CD4-positive, alpha-beta T cell treated with Interleukin-15 for 1 hour (primary cell): ENCODE measurements at regions not wholly inside any gene's neighbourhood (a gene's known extent, or its start where the extent isn't known, plus 50 kb on each side); places are given as distances from the start of the nearest gene placed in this dataset.

Source experiments
- DNase-seq: peaks from one replicate; pipeline ENCODE4 v3.0.0-alpha.2; 2020

DNA sequence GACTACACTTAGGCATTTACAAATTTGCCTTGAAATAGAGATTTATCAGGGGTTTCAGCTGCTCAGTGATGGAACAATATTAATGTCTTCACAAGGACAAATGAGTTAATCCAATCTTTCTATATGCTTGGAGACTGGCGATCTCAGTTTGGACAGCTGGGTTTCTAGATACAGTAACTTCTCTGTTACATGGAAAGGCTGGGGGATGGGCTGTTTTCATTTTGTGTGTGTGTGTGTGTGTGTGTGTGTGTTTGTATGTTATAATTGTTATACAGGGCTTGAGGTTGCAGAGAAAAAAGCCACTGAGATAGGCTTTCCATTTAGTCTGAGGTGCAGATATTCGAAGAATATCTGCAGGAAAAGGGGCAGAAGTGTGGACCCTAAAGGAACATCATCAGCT is 359.3 kb upstream of the SALL1 start:
- DNase-seq, result no peak

DNA sequence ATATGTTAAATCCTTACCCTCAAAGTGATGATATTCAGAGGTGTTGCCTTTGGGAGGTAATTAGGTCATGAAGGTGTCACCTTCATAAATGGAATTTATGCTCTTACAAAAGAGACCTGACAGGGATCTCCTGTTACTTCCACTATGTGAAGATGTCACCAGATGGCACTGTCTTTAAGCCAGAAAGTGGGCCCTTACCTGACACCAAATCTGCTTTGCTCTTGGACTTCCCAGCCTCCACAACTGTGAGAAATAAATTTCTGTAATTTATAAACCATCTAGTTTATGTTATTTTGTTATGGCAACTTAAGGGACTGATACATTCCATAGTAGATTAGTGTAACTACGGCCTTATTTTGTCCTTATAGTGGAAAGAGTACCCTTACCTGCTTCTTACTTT is 358.3 kb upstream of the SALL1 start:
- no peak for DNase-seq

DNA sequence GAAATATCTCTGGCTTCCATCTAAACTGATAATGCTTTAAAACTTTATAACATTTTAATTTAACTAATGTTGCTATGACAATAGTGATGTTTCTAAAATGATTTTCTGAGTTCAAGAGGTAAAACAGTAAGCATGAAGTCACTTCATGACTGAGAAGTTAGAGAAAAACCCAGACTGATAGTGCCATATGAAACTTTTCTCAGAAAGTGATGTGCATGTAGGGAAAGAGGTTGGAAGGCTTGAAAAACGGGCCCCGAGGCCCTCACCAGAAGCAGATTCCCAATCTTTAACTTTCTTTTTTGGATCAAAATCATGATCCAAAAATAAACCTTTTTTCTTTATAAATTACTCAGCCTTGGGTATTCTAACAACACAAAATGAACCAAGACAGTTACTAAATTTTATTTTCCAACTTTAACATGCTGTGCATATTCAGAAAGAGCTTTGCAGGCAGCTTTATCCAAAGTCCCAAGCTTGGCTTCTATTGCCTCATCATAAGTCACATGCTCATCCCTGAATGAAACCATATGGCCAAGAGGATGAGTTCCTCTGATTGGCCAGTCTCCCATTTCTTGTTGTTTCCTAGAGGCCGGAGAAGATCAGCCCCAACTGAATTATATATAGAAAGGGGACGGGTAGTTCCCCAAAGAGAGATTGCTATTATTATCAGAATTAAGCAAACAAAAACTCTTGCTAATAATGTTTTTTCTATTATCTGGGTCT is 357.6 kb upstream of the SALL1 start:
- DNase-seq, result no peak

DNA sequence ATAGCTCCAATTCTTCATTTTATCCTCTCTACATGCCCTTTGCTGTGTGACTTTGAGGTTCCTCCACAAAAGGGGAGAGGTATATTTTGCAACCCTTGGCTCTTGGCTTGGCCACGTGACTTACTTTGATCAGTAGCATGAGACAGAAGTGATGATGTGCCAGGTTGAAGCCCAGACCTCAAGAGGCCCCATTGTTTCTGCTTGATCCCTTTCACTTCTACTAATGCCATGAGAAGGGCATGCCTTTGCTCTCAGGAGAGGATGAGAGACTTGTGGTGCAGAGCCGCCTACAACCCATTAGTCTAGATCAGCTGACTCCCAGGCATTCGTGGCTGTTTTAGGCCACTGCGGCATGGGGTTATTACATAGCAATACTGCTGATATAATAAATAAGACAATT is 356.2 kb upstream of the SALL1 start:
- no peak for DNase-seq

DNA sequence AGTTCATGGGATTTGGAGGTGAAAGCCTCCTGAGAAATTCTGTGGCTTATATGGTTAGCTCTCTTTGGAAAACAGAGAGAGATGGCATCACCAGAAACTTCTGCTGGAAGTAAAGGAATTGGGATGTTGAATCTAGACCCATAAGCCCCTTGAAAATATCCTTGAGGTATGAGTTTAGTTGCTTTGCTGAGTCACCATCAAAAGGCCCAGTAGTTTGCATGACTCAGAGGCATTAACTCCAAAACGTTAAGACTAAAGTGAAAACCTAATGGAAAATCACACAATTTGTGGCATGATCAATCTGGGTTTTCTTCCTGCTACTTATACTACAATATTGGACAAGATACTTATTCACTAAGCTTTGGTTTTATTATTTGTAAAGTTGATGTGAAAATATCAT is 349.2 kb upstream of the SALL1 start:
- DNase-seq, result no peak

DNA sequence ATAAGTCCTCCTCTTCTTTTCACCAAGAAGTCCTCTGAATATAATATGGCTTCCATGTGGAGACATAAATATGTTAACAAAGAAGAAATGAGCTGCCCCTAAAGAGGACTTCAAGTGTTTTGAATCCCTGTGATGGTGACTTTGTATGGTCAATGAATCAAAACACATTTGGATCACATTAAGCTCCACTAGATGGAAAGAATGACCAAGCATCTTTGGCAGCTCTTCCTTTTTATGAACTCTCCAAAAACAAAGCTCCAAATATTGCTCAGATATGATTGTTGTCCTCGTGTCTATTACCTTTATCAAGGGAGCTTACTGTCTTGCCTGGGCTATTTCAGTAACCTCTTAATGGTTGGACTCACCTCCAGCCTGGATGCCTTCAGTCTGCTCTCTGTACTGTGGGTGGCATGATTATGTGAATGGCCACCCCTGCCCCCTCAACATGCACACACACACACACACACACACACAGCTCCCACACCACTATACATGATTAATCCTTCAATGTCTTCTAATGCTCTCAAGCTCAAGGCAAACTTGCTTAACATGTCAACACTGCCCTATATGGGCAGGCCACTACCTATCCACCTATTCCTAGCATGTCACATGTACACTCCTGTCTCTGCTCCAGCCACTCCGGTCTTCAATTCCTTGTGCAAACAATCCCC is 346.6 kb upstream of the SALL1 start:
- DNase-seq, result no peak

DNA sequence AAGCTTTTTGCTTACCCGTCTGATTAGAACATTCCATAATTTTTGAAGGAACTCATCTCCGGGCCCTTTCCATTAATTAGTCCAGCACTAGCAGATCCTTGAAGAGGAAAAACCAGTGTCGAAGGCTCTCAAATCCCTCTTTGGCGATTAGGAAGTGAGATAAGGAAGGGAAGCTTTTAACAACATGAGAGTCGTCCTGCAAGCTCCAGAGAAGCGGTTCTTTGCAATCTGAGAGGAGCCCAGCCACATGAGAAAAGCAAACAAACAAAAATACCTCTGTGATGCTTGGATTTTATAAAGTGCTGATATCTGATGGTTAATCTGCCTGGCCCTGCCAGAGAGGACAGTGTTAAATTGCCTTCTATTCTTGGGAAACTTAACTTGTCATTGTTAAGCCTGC is 339.8 kb upstream of the SALL1 start:
- DNase-seq, result no peak

DNA sequence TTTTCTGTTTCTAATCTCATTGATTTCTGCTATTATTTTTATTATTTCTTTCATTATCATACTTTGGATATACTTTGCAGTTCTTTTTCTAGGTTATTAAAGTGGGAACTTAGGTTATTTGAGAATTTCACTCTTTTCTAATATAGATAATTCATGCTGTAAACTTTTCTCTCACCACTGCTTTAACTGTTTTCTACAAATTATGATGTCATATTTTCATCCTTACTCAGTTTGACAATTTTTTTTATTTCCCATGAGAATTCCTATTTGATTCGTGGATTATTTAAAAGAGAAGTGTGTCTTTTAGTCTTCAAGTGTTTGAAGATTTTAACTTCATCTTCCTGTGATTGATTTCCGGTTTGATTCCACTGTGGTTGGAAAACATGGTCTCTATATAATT is 336.8 kb upstream of the SALL1 start:
- DNase-seq, result no peak

DNA sequence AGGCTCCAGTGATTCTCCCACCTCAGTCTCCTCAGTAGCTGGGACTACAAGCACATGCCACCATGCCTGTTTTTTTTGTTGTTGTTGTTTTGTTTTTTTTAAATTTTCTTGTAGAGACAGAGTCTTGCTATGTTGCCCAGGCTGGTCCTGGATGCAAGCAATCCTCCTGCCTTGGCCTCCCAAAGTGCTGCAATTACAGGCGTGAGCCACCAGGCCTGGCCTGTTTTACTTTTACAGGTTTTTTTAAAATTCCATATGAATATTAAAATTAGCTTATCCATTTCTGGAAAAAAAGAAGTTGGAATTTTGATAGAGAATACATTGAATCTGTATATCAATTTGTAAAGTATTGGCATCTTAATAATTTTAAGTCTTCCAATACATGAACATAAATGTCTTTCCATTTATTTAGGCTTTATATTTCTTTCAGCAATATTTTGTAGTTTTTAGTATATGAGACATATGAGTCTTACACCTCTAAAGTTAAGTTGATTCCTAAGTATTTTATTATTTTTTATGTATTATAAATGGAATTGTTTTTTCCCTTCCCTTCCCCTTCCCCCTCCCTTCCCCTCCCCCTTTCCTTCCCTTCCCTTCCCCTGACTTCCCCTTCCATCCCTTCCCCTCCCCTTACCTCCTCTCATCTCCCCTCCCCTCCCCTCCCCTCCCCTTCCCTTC is 323.5 kb upstream of the SALL1 start:
- no peak for DNase-seq

DNA sequence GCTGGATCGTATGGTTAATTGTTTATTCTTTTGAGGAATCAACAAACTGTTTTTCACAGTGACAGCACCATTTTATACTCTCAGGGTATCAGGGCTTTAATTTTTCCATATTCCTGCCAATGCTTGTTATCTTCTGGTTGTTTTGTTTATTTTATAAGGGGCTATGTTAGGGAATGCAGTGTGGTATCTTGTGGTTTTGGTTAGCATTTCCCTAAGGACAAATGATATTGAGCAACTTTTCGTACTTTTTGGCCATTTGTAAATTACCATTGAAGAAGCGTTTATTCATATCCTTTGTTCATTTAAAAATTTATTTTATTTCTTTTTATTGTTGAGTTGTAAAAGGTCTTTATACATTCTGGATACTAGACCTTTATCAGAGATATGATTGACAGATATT is 322.0 kb upstream of the SALL1 start:
- no peak for DNase-seq

DNA sequence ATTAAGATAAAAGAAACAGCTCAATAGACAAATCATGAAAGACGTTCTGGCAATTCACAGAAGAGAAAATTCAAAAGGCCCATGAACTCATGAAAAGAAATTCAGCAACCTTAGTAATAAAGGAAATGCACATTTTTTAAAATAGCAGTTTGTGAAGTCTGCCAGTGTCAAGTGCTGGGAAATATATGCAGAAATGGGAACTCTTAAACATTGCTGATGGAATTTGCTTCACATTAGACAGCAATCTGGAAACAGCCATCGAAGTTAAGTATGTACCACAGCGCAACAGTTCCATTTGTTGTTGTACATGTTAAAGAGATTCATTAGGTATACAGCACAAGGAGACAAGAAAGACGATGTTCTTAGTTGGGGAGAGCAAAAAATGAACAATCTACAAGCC is 319.4 kb upstream of the SALL1 start:
- no peak for DNase-seq

DNA sequence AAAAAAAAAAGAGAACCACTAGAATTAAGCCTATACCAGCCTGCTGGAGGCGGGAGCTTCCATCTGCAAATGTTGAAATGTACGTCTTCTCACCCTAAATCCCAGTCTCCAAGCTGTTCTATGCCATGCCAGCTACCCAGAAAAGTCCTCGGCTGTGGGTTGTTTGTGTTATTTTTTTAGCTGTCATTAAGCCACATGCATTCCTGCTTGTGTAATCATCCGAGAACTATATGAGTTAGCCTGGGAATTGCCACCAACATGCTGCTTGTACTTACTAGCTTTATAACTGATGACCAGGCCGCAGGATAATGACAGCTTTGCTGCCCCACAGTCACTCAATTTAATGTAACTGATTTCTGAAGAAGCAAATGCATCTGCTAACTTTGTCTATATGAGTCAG is 313.9 kb upstream of the SALL1 start:
- no peak for DNase-seq

DNA sequence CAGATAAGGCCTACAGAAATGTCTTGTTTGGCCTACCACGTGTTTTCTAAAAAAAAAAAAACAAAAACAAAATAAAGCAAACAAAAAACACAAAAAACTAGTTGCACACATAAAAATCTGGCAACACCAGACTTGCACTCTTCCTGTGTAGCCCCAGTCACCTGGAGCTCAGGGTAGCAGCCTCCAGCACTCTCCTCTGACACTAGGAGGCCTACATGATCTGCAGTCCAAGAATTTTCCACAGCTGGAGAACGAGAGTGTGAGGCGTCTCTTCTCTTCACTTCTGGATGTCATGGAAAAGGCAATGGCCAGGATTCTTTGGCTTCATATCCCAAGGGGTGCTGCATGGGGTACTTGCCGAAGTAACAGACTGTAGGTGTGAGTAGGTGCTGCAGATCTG is 310.2 kb upstream of the SALL1 start:
- DNase-seq, result no peak

DNA sequence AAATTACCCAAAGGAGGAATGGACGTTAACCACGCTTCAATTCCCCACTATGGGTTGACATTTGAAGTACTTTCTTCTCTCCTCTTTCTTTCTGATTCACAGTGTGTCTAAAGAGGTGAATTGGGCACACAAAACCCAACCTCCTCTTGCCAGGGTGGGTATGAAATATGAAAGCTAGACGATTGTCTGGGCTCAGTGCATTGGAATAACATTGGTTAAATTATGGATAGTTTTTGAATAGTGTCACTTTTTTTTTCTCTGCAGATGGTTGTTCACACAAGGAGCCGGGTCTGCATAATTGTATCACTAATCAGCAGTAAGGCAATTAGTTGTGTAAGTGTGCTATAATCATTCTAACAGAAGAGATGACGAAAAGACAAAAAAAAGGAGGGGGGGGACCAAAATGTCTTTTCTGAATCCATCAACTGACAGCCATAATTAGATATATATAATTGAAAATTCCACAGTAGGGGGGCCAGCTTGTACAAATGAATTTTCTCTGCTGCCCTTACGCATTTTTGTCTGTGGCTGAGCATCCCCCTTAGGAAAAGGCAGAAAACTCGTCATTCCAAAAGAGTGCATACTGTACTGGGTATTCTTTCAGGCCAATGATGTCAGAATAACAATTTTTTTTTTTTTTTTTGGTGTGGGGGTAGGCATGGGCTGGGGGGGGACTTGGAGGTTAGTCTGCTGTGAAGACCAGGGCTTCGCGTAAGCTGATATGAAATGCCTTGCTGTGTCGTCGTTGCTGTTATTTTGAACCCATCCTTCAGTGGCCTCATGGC is 307.5 kb upstream of the SALL1 start:
- DNase-seq, result no peak

DNA sequence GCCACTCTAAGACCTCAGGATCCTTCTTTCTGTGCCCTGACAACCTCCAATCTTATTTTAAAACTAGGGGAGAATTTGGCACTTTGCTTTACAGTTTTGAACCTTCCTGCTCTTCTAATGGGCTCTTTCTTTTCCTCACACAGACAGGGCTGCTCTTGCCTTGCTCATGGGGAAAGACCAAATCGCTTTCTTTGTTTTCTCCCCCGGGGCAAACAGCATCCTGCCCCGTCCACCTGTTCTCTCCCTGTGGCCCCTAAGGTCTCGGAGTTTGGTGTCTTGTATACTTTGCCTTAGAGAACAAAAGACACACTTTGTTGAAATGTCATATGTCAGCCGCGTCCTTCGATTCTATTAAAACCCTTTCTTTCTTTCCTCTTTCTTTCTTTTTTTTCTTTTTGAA is 306.7 kb upstream of the SALL1 start:
- no peak for DNase-seq

DNA sequence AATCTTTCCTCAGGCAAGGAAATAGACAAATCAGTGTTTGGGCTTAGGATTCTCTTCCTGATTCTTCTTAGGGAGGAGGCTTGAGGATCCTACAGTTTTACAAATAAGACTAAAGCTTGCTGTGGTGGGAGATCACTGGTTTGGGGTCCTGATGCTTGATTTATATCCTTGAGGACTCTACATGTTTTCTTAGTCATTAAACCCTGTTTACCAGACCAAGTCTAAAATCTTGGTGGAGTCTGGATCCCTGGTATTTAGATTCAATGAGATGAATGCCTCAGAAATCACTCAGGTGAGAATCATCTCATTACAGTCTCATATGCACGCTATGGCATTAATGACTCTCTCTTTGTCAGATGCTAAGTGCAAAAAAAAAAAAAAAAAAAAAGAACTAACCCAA is 304.3 kb upstream of the SALL1 start:
- DNase-seq, result no peak

DNA sequence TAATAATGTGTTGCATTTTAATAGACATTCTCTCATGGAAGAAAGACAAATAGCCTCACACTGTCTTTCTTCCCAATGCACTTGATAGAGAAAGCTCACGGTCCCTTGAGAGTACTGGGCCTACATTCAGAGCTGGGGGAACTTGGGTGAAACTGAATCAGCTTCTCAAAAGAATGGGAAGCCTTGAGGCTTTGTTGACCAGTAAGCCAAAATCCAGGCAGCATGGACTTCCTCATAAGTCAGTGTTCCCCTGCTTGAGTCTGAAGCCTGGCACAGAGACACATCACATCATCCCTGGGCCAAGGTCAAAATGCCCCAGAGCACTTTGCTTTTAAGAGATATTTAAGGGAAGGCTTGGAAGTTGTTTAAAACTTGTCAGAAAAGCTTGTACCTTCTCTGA is 302.2 kb upstream of the SALL1 start:
- DNase-seq, result no peak

DNA sequence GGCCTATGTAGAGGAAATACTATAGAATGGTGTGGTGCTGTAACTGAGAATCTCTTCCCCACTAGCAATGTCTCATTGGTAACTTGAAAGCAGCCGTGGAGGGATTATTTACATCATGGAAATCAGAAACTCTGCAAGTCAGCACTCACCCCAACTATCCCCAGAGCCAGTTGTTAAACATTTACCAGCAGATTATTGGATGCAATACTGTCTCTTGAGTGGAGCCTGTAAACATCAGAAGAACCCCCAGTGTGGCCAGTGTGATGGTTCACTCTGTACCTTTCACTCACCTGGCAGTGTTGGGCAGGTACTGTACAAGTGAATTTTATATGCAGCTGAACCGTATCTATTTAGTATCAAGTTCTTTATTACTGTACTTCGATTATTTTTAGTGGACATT is 299.8 kb upstream of the SALL1 start:
- DNase-seq, result no peak

DNA sequence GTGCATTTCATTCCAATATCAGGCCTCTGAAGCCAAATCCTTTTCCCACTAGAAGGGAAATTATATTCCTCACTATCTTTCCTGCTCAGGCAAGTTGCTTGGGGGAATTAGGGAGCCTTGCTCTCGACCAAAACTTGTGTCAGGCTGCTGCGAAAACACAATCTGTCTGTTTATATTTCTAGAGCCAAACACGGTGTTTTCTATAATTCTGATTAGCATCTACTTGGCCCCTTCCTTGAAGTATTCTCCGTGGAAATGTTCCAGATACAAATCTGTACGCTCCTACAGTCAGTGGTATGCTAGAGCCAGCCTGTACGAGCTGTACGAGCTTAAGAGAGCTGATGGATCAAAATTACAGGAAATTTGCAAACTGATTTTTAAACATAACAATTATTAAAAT is 299.3 kb upstream of the SALL1 start:
- no peak for DNase-seq

DNA sequence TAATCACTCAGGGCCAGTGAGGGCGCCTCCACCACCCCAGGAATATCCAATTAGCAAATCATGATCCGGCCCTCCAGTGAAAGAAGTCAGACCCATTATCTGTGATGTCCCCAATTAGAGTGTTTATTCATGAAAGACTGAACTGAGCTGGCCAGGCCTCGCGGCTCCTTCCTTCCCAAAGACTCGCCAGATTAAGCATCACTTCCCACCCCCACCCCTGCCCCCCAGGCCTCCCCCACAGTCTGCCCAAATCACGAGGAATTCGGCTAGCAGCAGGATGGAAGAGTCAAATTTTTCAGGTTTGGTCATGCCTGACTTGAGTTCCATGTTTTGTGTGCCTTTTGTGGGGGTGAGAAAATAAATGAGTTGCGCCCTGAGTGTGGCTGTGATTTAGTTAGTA is 298.4 kb upstream of the SALL1 start:
- DNase-seq, result no peak

DNA sequence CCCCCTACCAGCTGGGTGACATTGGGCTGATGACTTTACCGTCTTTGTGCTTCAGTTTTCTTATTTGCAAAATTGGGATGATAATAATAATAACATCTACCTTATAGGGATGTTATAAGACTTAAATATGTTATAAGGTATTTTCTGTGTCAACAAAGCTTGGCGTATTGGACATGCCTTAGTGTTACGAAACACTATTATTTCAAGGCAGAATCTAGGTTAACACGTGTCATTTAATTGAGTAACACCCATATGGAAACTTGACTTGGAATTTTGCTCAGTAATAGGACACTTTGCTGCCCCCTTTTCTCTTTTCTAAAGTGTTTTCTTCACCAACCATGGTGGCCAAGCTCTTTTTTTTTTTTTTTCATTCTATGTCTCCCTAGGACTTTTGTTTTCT is 294.2 kb upstream of the SALL1 start:
- DNase-seq, result no peak

DNA sequence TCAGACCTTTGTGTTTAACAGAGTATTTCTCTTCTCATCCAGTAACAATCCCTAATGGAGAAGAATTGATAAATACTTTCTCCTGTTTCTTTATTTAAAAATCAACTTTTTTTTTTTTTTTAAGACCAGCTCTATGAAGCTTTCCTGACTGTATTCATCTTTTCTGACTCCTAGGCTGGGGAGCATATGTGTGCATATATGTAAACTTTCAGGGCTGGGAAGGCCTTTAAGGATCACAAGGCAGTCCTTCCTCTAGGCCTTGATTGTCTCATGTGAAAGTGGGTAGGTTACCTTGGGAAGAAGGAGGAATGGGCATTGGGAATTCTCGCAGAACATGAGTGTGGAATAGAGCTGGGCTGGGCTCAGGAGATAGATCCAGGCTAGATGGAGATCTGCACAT is 292.9 kb upstream of the SALL1 start:
- DNase-seq, result no peak

DNA sequence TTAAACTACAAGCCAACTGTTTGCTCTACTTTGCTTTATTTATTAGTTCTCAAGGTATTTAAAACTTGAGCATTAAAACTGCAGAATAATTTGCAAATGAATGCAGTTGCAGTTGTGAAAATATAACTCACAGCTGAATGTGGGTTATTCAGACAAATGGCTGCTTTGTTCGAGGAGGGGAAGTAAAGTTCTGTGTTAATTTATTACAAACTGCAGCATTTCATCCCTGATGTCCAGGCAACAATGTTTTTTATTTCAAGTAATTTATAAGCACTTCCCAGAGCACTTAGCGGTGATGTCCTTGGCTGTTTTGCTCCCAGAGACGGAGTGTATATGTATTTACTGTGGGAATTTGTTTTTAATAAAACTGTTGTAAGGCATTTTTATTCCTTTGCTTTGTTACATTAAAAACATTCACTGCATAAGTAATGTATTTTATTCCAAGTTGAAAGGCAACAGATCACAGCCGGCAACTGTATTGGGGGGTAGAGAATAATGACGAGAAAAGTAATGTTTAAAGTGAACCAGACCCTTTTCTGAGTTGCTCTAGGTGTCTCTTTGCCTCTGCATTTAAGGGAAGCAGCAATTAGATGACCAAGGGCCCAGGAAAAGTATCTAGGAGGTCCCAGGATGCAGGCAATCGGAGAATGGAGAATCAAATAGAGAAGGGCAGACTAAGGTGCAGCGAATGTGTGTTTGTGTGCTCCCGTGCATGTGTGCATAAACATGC is 291.2 kb upstream of the SALL1 start:
- DNase-seq, result no peak
